T-cell (primary cell): ENCODE measurements at regions not wholly inside any gene's neighbourhood (a gene's known extent, or its start where the extent isn't known, plus 50 kb on each side); places are given as distances from the start of the nearest gene placed in this dataset.
A peak's percentile ranks its signal among the peaks of the same experiment; 100 is the strongest.

Source experiments
- ATAC-seq, 4 experiments: fragments of 200-7000 bp in 3 of 4; fragments of 150-1000 bp in 1 of 4; cut with Tn5 transposase; replicated peaks in 1 of 4; 1 replicate in 3 of 4; 2 replicates in 1 of 4; pipeline ENCODE4 v1.10.0; 2021; ENCODE audit warnings: moderate library complexity in 3 of 4, mild to moderate bottlenecking in 2 of 4, moderate number of reproducible peaks in 1 of 4
- CTCF ChIA-PET, 2 donors: fragments of 300-600 bp; sonication (Branson Sonifier 250); formaldehyde crosslinking; loops; one replicate each; lab custom pipeline; 2022; ENCODE audit warnings: antibody characterized with exemption in 2 of 2; lab: Charles Lee
- POLR2A ChIA-PET, 2 donors: fragments of 300-600 bp; sonication (Branson Sonifier 250); formaldehyde crosslinking; loops; one replicate each; lab custom pipeline; 2022; ENCODE audit warnings: antibody characterized with exemption in 2 of 2; lab: Charles Lee
- DNase-seq, 35 experiments: peaks; one replicate each; pipeline versions ENCODE4 v3.0.0 to v3.0.0-alpha.2; 2013 to 2023
- H3K27ac ChIP-seq: one replicate; pipeline ENCODE4 v1.5.1; 2013; ENCODE audit warnings: low read length
- H3K27me3 ChIP-seq, 2 experiments: replicated peaks in 1 of 2; 1 replicate in 1 of 2; 2 replicates in 1 of 2; pipeline versions ENCODE4 v1.6.1 to v1.7.0; 2013; ENCODE audit warnings: low read length in 1 of 2, mixed read lengths in 1 of 2; ENCODE audit not compliant: control insufficient read depth in 2 of 2, insufficient read depth in 2 of 2; ENCODE audit errors: extremely low read depth in 1 of 2
- H3K36me3 ChIP-seq, 2 donors: 1 replicate in 1 of 2; 2 replicates in 1 of 2; pipeline versions ENCODE4 v1.6.1 to v1.7.0; 2013; ENCODE audit warnings: low read length in 1 of 2; ENCODE audit not compliant: control insufficient read depth in 2 of 2, insufficient read depth in 1 of 2; ENCODE audit errors: extremely low read depth in 1 of 2
- H3K4me1 ChIP-seq, 2 experiments: 1 replicate in 1 of 2; 2 replicates in 1 of 2; pipeline versions ENCODE4 v1.6.1 to v1.7.0; 2013; ENCODE audit warnings: low read length in 2 of 2, mixed read lengths in 1 of 2; ENCODE audit not compliant: insufficient read depth in 2 of 2, control insufficient read depth in 1 of 2; ENCODE audit errors: extremely low read depth in 1 of 2
- H3K4me3 ChIP-seq, 2 donors: 1 replicate in 1 of 2; 2 replicates in 1 of 2; pipeline versions ENCODE4 v1.5.1 to v1.7.0; 2013; ENCODE audit warnings: mild to moderate bottlenecking in 2 of 2, low read length in 1 of 2, moderate library complexity in 1 of 2; ENCODE audit not compliant: control insufficient read depth in 1 of 2; ENCODE audit errors: extremely low read depth in 1 of 2
- H3K9me3 ChIP-seq: 2 replicates; pipeline ENCODE4 v1.7.0; 2013
- H3K27ac Mint-ChIP-seq, 2 donors: one replicate each; pipeline ENCODE4 v1.8.0; 2020 to 2021; ENCODE audit warnings: mild to moderate bottlenecking in 2 of 2, mixed read lengths in 2 of 2
- H3K27me3 Mint-ChIP-seq, 2 donors: one replicate each; pipeline ENCODE4 v1.8.0; 2021 to 2022; ENCODE audit warnings: mixed read lengths in 2 of 2
- H3K36me3 Mint-ChIP-seq: one replicate; pipeline ENCODE4 v1.8.0; 2021; ENCODE audit warnings: mixed read lengths
- H3K4me1 Mint-ChIP-seq, 3 donors: one replicate each; pipeline ENCODE4 v1.8.0; 2020 to 2022; ENCODE audit warnings: mixed read lengths in 3 of 3, mild to moderate bottlenecking in 1 of 3
- H3K4me3 Mint-ChIP-seq, 3 donors: one replicate each; pipeline ENCODE4 v1.8.0; 2020 to 2022; ENCODE audit warnings: mild to moderate bottlenecking in 3 of 3, mixed read lengths in 3 of 3, moderate library complexity in 3 of 3
- H3K9me3 Mint-ChIP-seq, 3 donors: one replicate each; pipeline ENCODE4 v1.8.0; 2020 to 2022; ENCODE audit warnings: mixed read lengths in 3 of 3
- WGBS: methylation state at CpG from one replicate; pipeline ENCODE4 v1.1.5; 2013; ENCODE audit warnings: missing lambda C conversion rate; ENCODE audit not compliant: insufficient coverage; 5-methylcytosine and 5-hydroxymethylcytosine counted together

DNA sequence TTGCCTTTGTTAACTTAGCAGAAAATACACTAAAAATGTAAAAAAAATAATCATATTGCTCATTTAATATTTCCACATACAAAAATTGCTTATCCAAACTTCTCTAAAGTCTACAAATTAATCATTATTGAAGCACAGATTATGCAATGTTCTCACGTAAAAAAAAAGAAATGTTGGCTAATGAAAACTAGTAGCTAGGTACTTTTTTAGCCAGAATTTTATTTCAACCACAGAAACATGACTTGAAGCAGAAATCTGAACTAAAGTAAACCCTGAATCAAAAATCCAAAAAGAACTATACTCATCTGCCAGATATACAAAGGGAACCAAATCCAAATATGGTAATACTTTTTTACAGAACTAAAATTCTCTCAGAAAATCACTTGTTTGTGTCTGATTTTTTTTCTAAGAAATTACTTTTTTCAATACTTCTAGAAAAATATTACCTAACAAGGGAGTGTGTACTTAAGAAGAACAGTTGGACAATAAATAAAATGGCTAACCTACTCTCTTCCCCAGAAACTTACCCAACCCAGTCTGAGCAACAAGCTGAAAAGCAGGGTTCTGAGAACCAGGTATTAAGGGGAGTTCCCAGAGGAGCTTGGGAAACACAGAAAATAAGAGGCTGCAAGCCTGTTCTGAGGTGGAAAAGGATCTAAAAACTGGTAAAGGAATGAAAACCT, 78.4 kb upstream of the RAP1B start:
- POLR2A ChIA-PET = interaction anchor here in 1 of 2 donors (0.6 to 0.8 kb wide), 4 partner anchors 10 to 1031 kb away, joined by 3 to 7 read pairs (median 4); no protein-coding TSS in a partner anchor
- H3K4me3 ChIP-seq = no peak overlapping the region
- no peak overlapping the region for H3K27ac ChIP-seq
- WGBS = no CpG with 5 or more reads among the region's 1 CpG
- DNase-seq (no peak), ATAC-seq (no peak)
- CTCF ChIA-PET = interaction anchor here in 1 of 2 donors (0.6 kb wide), 2 partner anchors 28 to 146 kb away, joined by 3 read pairs; no protein-coding TSS in a partner anchor
- no peak overlapping the region for H3K4me3 Mint-ChIP-seq
- no peaks in the 10 kb centered on the region for H3K27me3 Mint-ChIP-seq
- H3K9me3 Mint-ChIP-seq = peaks cover 0 to 3% (median 2%) of the 10 kb centered on the region in 3 donors
- H3K36me3 ChIP-seq = no peaks in the 10 kb centered on the region
- H3K4me1 ChIP-seq = peaks cover 8 to 20% of the 10 kb centered on the region in 2 experiments
- H3K9me3 ChIP-seq = no peaks in the 10 kb centered on the region
- no peaks in the 10 kb centered on the region for H3K27me3 ChIP-seq
- peaks cover 18 to 35% (median 25%) of the 10 kb centered on the region in 3 donors for H3K4me1 Mint-ChIP-seq
- no peaks in the 10 kb centered on the region for H3K36me3 Mint-ChIP-seq
- H3K27ac Mint-ChIP-seq = peak overlapping the region in 1 of 2 donors; percentile 12

DNA sequence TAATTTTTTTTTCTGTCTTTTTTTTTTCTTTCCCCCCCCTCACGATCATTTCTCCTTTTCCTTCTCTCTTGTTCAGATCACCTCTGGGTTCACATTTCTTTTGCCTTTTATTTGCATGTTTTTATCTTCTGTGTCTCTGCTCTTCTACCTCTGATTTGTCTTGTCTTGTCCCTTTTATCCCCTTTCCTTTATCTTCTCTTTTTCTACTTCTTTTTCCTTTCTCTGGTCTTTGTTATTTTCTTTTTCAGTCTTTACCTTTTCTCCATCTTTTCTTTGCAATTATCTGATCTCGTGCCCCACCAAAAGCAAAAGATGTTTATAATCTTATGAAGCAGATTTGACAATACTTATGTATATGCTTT, 77.8 kb upstream of the RAP1B start:
- Mint-ChIP-seq H3K4me3 (no peak overlapping the region), H3K27me3 (no peaks in the 10 kb centered on the region), H3K9me3 (no peaks in the 10 kb centered on the region), H3K4me1 (peaks cover 22 to 41% (median 30%) of the 10 kb centered on the region in 3 donors), H3K36me3 (no peaks in the 10 kb centered on the region), H3K27ac (peak overlapping the region; percentile 9 to 60)
- H3K4me1 ChIP-seq = peaks cover 8 to 23% of the 10 kb centered on the region in 2 experiments
- no peaks in the 10 kb centered on the region for H3K9me3 ChIP-seq
- no CpG with 5 or more reads among the region's 2 CpGs for WGBS
- POLR2A ChIA-PET = no interaction called here
- DNase-seq (no peak), ATAC-seq (no peak)
- CTCF ChIA-PET = no interaction called here
- no peak overlapping the region for H3K4me3 ChIP-seq
- H3K27ac ChIP-seq = no peak overlapping the region
- no peaks in the 10 kb centered on the region for H3K36me3 ChIP-seq
- no peaks in the 10 kb centered on the region for H3K27me3 ChIP-seq

DNA sequence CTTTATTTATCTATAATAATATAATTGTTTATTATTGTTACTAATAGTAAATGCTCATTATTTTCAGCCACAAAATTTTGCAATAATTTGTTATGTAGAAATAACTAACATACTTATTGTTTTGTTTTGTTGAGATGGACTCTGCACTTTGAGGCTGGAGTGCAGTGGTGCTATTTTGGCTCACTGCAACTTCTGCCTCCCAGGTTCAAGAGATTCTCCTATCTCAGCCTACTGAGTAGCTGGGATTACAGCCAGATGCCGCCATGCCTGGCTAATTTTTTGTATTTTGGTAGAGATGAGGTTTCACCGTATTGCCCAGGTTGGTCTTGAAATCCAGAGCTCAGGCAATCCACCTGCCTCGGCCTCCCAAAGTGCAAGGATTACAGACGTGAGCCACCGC, 76.6 kb upstream of the RAP1B start:
- no peak for ATAC-seq
- Histone ChIP-seq H3K36me3 (no peaks in the 10 kb centered on the region), H3K27me3 (no peaks in the 10 kb centered on the region), H3K4me3 (no peak overlapping the region), H3K27ac (no peak overlapping the region), H3K9me3 (no peaks in the 10 kb centered on the region), H3K4me1 (peaks cover 12 to 29% of the 10 kb centered on the region in 2 experiments)
- POLR2A ChIA-PET = no interaction called here
- Mint-ChIP-seq H3K36me3 (no peaks in the 10 kb centered on the region), H3K4me3 (no peak overlapping the region), H3K27ac (no peak overlapping the region), H3K27me3 (no peaks in the 10 kb centered on the region), H3K4me1 (peaks cover 32 to 50% (median 41%) of the 10 kb centered on the region in 3 donors), H3K9me3 (no peaks in the 10 kb centered on the region)
- no peak for DNase-seq
- CTCF ChIA-PET = no interaction called here
- 100% methylated on average over 1 of the region's 5 CpGs for WGBS

DNA sequence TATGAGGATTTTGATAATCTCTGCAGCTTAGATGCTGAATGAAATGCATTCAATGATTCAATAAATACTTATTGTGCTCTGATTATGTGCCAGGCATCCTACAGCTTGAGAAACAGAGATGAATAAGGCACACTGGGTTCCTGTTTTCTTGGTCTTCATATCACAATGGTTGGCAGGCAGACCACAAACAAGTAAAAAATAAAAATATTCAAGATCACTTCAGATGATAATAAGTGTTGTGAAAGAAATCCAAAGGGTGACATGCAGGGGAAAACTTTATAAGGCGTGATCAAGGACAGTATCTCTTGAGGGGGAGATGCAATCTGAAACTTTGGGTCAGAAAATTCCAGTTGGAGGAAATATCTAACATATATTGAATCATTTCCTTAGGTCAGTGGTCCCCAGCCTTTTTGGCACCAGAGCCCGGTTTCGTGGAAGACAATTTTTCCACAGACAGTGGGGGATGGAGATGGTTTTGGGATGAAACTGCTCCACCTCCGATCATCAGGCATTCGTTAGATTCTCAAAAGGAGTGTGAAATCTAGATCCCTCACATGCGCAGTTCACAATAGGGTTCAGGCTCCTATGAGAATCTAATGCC, 73.7 kb upstream of the RAP1B start:
- ATAC-seq (no peak), DNase-seq (no peak)
- H3K36me3 Mint-ChIP-seq = no peaks in the 10 kb centered on the region
- Histone ChIP-seq H3K27me3 (no peaks in the 10 kb centered on the region), H3K4me3 (no peak overlapping the region), H3K27ac (peak overlapping the region; percentile 14), H3K36me3 (no peaks in the 10 kb centered on the region), H3K4me1 (peaks cover 17 to 38% of the 10 kb centered on the region in 2 experiments), H3K9me3 (no peaks in the 10 kb centered on the region)
- H3K4me1 Mint-ChIP-seq = peaks cover 59 to 67% (median 62%) of the 10 kb centered on the region in 3 donors
- H3K27ac Mint-ChIP-seq = peak overlapping the region; percentile 67 to 74
- H3K27me3 Mint-ChIP-seq = no peaks in the 10 kb centered on the region
- ChIA-PET CTCF (interaction anchor here (0.5 to 0.7 kb wide), 3 partner anchors 51 to 104 kb away, joined by 3 to 5 read pairs (median 4); no protein-coding TSS in a partner anchor), POLR2A (interaction anchor here in 1 of 2 donors (0.6 kb wide), 1 partner anchor 44 kb away, joined by 3 read pairs; no protein-coding TSS in a partner anchor)
- 100% methylated on average over 2 of the region's 6 CpGs for WGBS
- H3K9me3 Mint-ChIP-seq = peaks cover 6 to 8% (median 6%) of the 10 kb centered on the region in 3 donors
- H3K4me3 Mint-ChIP-seq = peak overlapping the region in 1 of 3 donors; percentile 25

DNA sequence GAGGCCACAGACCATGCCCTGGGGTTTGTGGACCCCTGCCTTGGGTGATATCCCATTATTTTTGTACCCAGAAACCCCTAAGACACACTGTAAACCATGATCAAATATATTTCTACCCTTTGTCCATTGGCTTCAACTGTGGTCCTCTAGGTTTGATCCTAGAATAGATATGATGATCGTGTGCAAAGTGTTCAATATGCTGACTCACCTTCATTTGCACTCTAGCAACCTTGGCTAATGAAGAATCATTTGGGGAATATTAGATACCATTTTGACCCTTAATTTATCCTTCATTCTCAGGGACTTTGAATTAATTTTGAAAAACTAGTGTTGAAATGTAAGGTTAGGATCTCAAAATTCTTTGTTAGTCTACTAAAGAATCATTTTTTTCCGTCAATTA, 73.1 kb upstream of the RAP1B start:
- H3K36me3 ChIP-seq = no peaks in the 10 kb centered on the region
- ChIA-PET CTCF (no interaction called here), POLR2A (no interaction called here)
- no peak overlapping the region for H3K27ac ChIP-seq
- WGBS = no CpG with 5 or more reads among the region's 2 CpGs
- no peaks in the 10 kb centered on the region for H3K27me3 Mint-ChIP-seq
- H3K4me1 Mint-ChIP-seq = peaks cover 58 to 67% (median 59%) of the 10 kb centered on the region in 3 donors
- peak overlapping the region in 1 of 3 donors; percentile 9 for H3K4me3 Mint-ChIP-seq
- H3K9me3 ChIP-seq = no peaks in the 10 kb centered on the region
- H3K27me3 ChIP-seq = no peaks in the 10 kb centered on the region
- peaks cover 6 to 8% (median 6%) of the 10 kb centered on the region in 3 donors for H3K9me3 Mint-ChIP-seq
- DNase-seq (no peak), ATAC-seq (no peak)
- no peaks in the 10 kb centered on the region for H3K36me3 Mint-ChIP-seq
- no peak overlapping the region for H3K27ac Mint-ChIP-seq
- H3K4me1 ChIP-seq = peaks cover 16 to 38% of the 10 kb centered on the region in 2 experiments
- no peak overlapping the region for H3K4me3 ChIP-seq
